NCI-H2227 treated with DMSO at 0.1 percent for 48 hours (cell line): ENCODE measurements at regions not wholly inside any gene's neighbourhood (a gene's known extent, or its start where the extent isn't known, plus 50 kb on each side); places are given as distances from the start of the nearest gene placed in this dataset.
"Not testable (repeated sequence)": the region's sequence is repeated elsewhere in the genome, so short reads cannot be mapped to it uniquely, and the experiment has no call there.

ENCODE experiments used
- DNase-seq: peaks from one replicate; lab custom pipeline; 2025; lab: John Stamatoyannopoulos, UW

- no peak for DNase-seq
Measured at GRCh38 chr10:126722726-126723125, 52.2 kb upstream of the C10orf90 start.

GRCh38 chr10:126723226-126723625, 52.7 kb upstream of the C10orf90 start:
- DNase-seq, result no peak

GRCh38 chr10:126729314-126729870, 58.9 kb upstream of the C10orf90 start:
- no peak for DNase-seq

- DNase-seq, result no peak
Measured at GRCh38 chr10:126730856-126731609, 60.5 kb upstream of the C10orf90 start.

- no peak for DNase-seq
Measured at GRCh38 chr10:126731610-126731990, 61.1 kb upstream of the C10orf90 start.

GRCh38 chr10:126732308-126732707, 61.8 kb upstream of the C10orf90 start:
- no peak for DNase-seq

GRCh38 chr10:126732868-126733267, 62.4 kb upstream of the C10orf90 start:
- no peak for DNase-seq

GRCh38 chr10:126734015-126734414, 63.5 kb upstream of the C10orf90 start:
- DNase-seq, result no peak

- no peak for DNase-seq
Measured at GRCh38 chr10:126734967-126735366, 64.5 kb upstream of the C10orf90 start.

- no peak for DNase-seq
Measured at GRCh38 chr10:126736142-126736541, 65.6 kb upstream of the C10orf90 start.

GRCh38 chr10:126736727-126737126, 66.2 kb upstream of the C10orf90 start:
- DNase-seq, result no peak

- DNase-seq, result no peak
Measured at GRCh38 chr10:126738001-126738400, 67.5 kb upstream of the C10orf90 start.

- DNase-seq, result no peak
Measured at GRCh38 chr10:126744571-126744970, 74.1 kb upstream of the C10orf90 start.

- peak; percentile 27 for DNase-seq
Measured at GRCh38 chr10:126749015-126749655, 78.6 kb upstream of the C10orf90 start.

- DNase-seq, result no peak
Measured at GRCh38 chr10:126754966-126755365, 84.5 kb upstream of the C10orf90 start.

GRCh38 chr10:126758867-126759266, 88.4 kb upstream of the C10orf90 start:
- DNase-seq, result no peak

- no peak for DNase-seq
Measured at GRCh38 chr10:126759531-126759930, 89.0 kb upstream of the C10orf90 start.

- DNase-seq, result not testable (repeated sequence)
Measured at GRCh38 chr10:126766646-126767045, 96.2 kb upstream of the C10orf90 start.

- no peak for DNase-seq
Measured at GRCh38 chr10:126770809-126771208, 100.3 kb upstream of the C10orf90 start.

- DNase-seq, result no peak
Measured at GRCh38 chr10:126776168-126776567, 105.7 kb upstream of the C10orf90 start.

GRCh38 chr10:126777714-126778113, 107.2 kb upstream of the C10orf90 start:
- DNase-seq, result no peak

- no peak for DNase-seq
Measured at GRCh38 chr10:126781450-126782216, 111.1 kb upstream of the C10orf90 start.
